ENCODE measurements at regions not wholly inside any gene's neighbourhood (a gene's known extent, or its start where the extent isn't known, plus 50 kb on each side); places are given as distances from the start of the nearest gene placed in this dataset.

GRCh38 chr2:194270648-194271047 lies 1386.4 kb upstream of the SLC39A10 start:
- H3K36me3 ChIP-seq (ENCODE audit: insufficient read depth, low read length, poor library complexity, severe bottlenecking), result no peaks in the 10 kb centered on the region
- ChIA-PET POLR2A (ENCODE audit: low non-redundant PET) (no interaction called here), CTCF (no interaction called here)

GRCh38 chr2:194264586-194264985 lies 1392.4 kb upstream of the SLC39A10 start:
- BruUV-seq (replicated peaks), result no TSS peak
- DNase-seq (ENCODE audit: low spot score), result no peak
- H3K27me3 ChIP-seq (replicated peaks; ENCODE audit: insufficient read depth, low read depth, low read length, poor library complexity), result no peaks in the 10 kb centered on the region
- intact Hi-C loops (cut with micrococcal nuclease; ENCODE audit: unreplicated experiment), result loop anchor here (2.0 kb wide), 1 partner anchor 20 kb away; no protein-coding TSS in a partner anchor
- no peaks in the 10 kb centered on the region for H3K9me3 ChIP-seq (ENCODE audit: low read depth, low read length, poor library complexity, severe bottlenecking)
- ChIA-PET CTCF (no interaction called here), POLR2A (ENCODE audit: low non-redundant PET) (no interaction called here)
- H3K27ac ChIP-seq (ENCODE audit: low read depth, low read length, poor library complexity, severe bottlenecking), result no peak overlapping the region
- H3K4me1 ChIP-seq (ENCODE audit: insufficient read depth, low read length, poor library complexity, severe bottlenecking), result no peaks in the 10 kb centered on the region
- no peak overlapping the region for H3K4me3 ChIP-seq (ENCODE audit: low read depth, low read length, poor library complexity, severe bottlenecking)
- H3K36me3 ChIP-seq (ENCODE audit: insufficient read depth, low read length, poor library complexity, severe bottlenecking), result no peaks in the 10 kb centered on the region
- TF ChIP-seq EZH2 (IDR thresholded peaks at IDR 0.05; ENCODE audit: borderline replicate concordance, low read depth, low read length, poor library complexity, severe bottlenecking) (no peak), CTCF (conservative IDR thresholded peaks at IDR 0.05; ENCODE audit: low read depth, low read length) (no peak)

More at GRCh38 chr2:194270648-194271047, 1386.4 kb upstream of the SLC39A10 start:
- H3K4me1 ChIP-seq (ENCODE audit: insufficient read depth, low read length, poor library complexity, severe bottlenecking), result no peaks in the 10 kb centered on the region
- no peak for TF ChIP-seq CTCF (conservative IDR thresholded peaks at IDR 0.05; ENCODE audit: low read depth, low read length)
- no peak for TF ChIP-seq EZH2 (IDR thresholded peaks at IDR 0.05; ENCODE audit: borderline replicate concordance, low read depth, low read length, poor library complexity, severe bottlenecking)
- no peak for DNase-seq (ENCODE audit: low spot score)
- BruUV-seq (replicated peaks), result no TSS peak
- H3K27ac ChIP-seq (ENCODE audit: low read depth, low read length, poor library complexity, severe bottlenecking), result no peak overlapping the region
- H3K27me3 ChIP-seq (replicated peaks; ENCODE audit: insufficient read depth, low read depth, low read length, poor library complexity), result no peaks in the 10 kb centered on the region
- H3K9me3 ChIP-seq (ENCODE audit: low read depth, low read length, poor library complexity, severe bottlenecking), result no peaks in the 10 kb centered on the region
- H3K4me3 ChIP-seq (ENCODE audit: low read depth, low read length, poor library complexity, severe bottlenecking), result no peak overlapping the region
- intact Hi-C loops (cut with micrococcal nuclease; ENCODE audit: unreplicated experiment), result no loop called here

GRCh38 chr2:194260185-194260584 lies 1396.8 kb upstream of the SLC39A10 start:
- no TSS peak for BruUV-seq (replicated peaks)
- DNase-seq (ENCODE audit: low spot score), result no peak
- H3K9me3 ChIP-seq (ENCODE audit: low read depth, low read length, poor library complexity, severe bottlenecking), result no peaks in the 10 kb centered on the region
- TF ChIP-seq CTCF (conservative IDR thresholded peaks at IDR 0.05; ENCODE audit: low read depth, low read length) (no peak), EZH2 (IDR thresholded peaks at IDR 0.05; ENCODE audit: borderline replicate concordance, low read depth, low read length, poor library complexity, severe bottlenecking) (no peak)
- ChIA-PET CTCF (no interaction called here), POLR2A (ENCODE audit: low non-redundant PET) (no interaction called here)
- no peaks in the 10 kb centered on the region for H3K36me3 ChIP-seq (ENCODE audit: insufficient read depth, low read length, poor library complexity, severe bottlenecking)
- H3K27ac ChIP-seq (ENCODE audit: low read depth, low read length, poor library complexity, severe bottlenecking), result no peak overlapping the region
- H3K4me3 ChIP-seq (ENCODE audit: low read depth, low read length, poor library complexity, severe bottlenecking), result no peak overlapping the region
- H3K27me3 ChIP-seq (replicated peaks; ENCODE audit: insufficient read depth, low read depth, low read length, poor library complexity), result no peaks in the 10 kb centered on the region
- H3K4me1 ChIP-seq (ENCODE audit: insufficient read depth, low read length, poor library complexity, severe bottlenecking), result no peaks in the 10 kb centered on the region
- intact Hi-C loops (cut with micrococcal nuclease; ENCODE audit: unreplicated experiment), result no loop called here
